ENCODE measurements at regions not wholly inside any gene's neighbourhood (a gene's known extent, or its start where the extent isn't known, plus 50 kb on each side); places are given as distances from the start of the nearest gene placed in this dataset.
A peak's percentile ranks its signal among the peaks of the same experiment; 100 is the strongest.

DNA sequence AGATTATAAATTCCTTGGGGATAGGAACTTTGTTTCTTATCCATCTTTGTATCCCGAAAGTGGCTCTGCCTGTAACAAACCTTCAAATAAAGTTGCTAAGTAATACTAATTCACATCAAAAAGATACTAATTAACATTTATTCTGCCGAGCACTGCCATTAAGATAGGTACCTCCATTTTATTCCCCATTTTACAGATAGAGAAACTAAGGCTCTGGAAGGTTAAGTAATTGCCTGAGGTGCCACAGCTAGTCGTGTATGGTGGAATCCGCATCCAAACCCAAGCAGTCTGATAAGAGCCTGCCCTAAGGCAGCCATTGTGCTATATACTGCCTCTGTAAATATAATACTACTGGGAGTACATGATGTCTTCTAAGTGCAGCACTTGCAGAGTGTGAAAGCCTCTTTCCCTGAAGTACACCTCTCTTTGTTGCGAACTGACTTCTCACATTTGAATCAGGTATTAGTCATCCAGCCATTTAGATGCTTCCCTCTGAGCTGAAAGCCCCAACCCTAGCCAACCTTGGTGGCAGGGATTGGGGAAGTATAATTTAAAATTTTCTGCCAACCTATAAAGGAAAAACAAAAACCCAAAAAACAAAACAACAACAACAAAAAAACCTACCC lies 78.5 kb upstream of the CHD2 start:
- in situ Hi-C loops (cut with MboI): no loop called here
- ATAC-seq: no peak
- FAIRE-seq: peak; percentile 52
- ChIA-PET RAD21 (ENCODE audit: unreplicated experiment) (interaction anchor here (0.9 to 4.9 kb wide), 9 partner anchors 9 to 84 kb away, joined by 3 to 52 read pairs (median 6); no protein-coding TSS in a partner anchor), CTCF (interaction anchor here (0.6 to 5.1 kb wide), 11 partner anchors 9 to 96 kb away, joined by 3 to 41 read pairs (median 4); no protein-coding TSS in a partner anchor), POLR2A (interaction anchor here (1.1 to 7.6 kb wide), 8 partner anchors 8 to 86 kb away, joined by 4 to 97 read pairs (median 8); no protein-coding TSS in a partner anchor), SMC1A (ENCODE audit: uncharacterized antibody, unreplicated experiment) (interaction anchor here (0.8 to 5.6 kb wide), 12 partner anchors 8 to 93 kb away, joined by 3 to 87 read pairs (median 6); no protein-coding TSS in a partner anchor)
- H3K27me3 ChIP-seq (replicated peaks in 1 of 2; ENCODE audit: control insufficient read depth in 2 of 2, insufficient read depth in 2 of 2, low read length in 1 of 2): no peaks in the 10 kb centered on the region
- H3K4me3 ChIP-seq: no peak overlapping the region
- H3K27ac ChIP-seq (ENCODE audit: control insufficient read depth, insufficient read depth): 0 out of 2 replicates have a peak overlapping the region, but pooled peaks have one; percentile 13
- TF ChIP-seq ZNF274 (IDR thresholded peaks at IDR 0.05; ENCODE audit: insufficient read depth, insufficient read length): no peak
- no peak for TF ChIP-seq HDAC2 (IDR thresholded peaks at IDR 0.05)
- TF ChIP-seq YBX1 (IDR thresholded peaks at IDR 0.05): no peak
- TF ChIP-seq RUNX3 (IDR thresholded peaks at IDR 0.05; ENCODE audit: low read length): no peak
- TF ChIP-seq BCL11A (IDR thresholded peaks at IDR 0.05; ENCODE audit: low read depth, low read length): no peak
- TF ChIP-seq, protein P1, sequence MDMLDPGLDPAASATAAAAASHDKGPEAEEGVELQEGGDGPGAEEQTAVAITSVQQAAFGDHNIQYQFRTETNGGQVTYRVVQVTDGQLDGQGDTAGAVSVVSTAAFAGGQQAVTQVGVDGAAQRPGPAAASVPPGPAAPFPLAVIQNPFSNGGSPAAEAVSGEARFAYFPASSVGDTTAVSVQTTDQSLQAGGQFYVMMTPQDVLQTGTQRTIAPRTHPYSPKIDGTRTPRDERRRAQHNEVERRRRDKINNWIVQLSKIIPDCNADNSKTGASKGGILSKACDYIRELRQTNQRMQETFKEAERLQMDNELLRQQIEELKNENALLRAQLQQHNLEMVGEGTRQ (IDR thresholded peaks at IDR 0.05; ENCODE audit: borderline replicate concordance, low read depth, low read length): no peak
- TF ChIP-seq RB1 (IDR thresholded peaks at IDR 0.05; ENCODE audit: borderline replicate concordance): no peak
- TF ChIP-seq, protein P2, sequence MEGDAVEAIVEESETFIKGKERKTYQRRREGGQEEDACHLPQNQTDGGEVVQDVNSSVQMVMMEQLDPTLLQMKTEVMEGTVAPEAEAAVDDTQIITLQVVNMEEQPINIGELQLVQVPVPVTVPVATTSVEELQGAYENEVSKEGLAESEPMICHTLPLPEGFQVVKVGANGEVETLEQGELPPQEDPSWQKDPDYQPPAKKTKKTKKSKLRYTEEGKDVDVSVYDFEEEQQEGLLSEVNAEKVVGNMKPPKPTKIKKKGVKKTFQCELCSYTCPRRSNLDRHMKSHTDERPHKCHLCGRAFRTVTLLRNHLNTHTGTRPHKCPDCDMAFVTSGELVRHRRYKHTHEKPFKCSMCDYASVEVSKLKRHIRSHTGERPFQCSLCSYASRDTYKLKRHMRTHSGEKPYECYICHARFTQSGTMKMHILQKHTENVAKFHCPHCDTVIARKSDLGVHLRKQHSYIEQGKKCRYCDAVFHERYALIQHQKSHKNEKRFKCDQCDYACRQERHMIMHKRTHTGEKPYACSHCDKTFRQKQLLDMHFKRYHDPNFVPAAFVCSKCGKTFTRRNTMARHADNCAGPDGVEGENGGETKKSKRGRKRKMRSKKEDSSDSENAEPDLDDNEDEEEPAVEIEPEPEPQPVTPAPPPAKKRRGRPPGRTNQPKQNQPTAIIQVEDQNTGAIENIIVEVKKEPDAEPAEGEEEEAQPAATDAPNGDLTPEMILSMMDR (IDR thresholded peaks at IDR 0.05 in 2 of 3, conservative IDR thresholded peaks at IDR 0.05 in 1 of 3; ENCODE audit: control insufficient read depth in 2 of 3, extremely low read depth in 1 of 3, insufficient read depth in 1 of 3, low read depth in 3 of 3, low read length in 3 of 3): no peak
- TF ChIP-seq, protein P3, sequence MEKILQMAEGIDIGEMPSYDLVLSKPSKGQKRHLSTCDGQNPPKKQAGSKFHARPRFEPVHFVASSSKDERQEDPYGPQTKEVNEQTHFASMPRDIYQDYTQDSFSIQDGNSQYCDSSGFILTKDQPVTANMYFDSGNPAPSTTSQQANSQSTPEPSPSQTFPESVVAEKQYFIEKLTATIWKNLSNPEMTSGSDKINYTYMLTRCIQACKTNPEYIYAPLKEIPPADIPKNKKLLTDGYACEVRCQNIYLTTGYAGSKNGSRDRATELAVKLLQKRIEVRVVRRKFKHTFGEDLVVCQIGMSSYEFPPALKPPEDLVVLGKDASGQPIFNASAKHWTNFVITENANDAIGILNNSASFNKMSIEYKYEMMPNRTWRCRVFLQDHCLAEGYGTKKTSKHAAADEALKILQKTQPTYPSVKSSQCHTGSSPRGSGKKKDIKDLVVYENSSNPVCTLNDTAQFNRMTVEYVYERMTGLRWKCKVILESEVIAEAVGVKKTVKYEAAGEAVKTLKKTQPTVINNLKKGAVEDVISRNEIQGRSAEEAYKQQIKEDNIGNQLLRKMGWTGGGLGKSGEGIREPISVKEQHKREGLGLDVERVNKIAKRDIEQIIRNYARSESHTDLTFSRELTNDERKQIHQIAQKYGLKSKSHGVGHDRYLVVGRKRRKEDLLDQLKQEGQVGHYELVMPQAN (conservative IDR thresholded peaks at IDR 0.05): no peak
- 79% methylated on average over 5 of the region's 5 CpGs for WGBS (ENCODE audit: insufficient coverage, insufficient replicate concordance, low lambda C conversion rate, missing lambda C conversion rate)
- no peaks in the 10 kb centered on the region for H3K36me3 ChIP-seq (ENCODE audit: control insufficient read depth in 2 of 2, insufficient read depth in 2 of 2, low read length in 1 of 2)
- peaks cover 28% of the 10 kb centered on the region for H3K4me1 ChIP-seq (ENCODE audit: control insufficient read depth, insufficient read depth, low read length)
- H3K9me3 ChIP-seq (replicated peaks; ENCODE audit: control insufficient read depth, insufficient read depth, low read length): no peaks in the 10 kb centered on the region
- BruUV-seq (replicated peaks): no TSS peak
- intact Hi-C loops (cut with micrococcal nuclease; ENCODE audit: unreplicated experiment): no loop called here
- no peak for DNase-seq (ENCODE audit: low read depth, low spot score)
- H4K20me1 ChIP-seq (ENCODE audit: control insufficient read depth, insufficient read depth): no peaks in the 10 kb centered on the region
- no peak overlapping the region; the same call in 1 of the 2 replicates for H3K9ac ChIP-seq (ENCODE audit: control insufficient read depth, insufficient read depth, low read length)
- H3K4me2 ChIP-seq (ENCODE audit: control insufficient read depth, insufficient read depth): no peak overlapping the region; the same call in 1 of the 2 replicates
- H2AFZ ChIP-seq (ENCODE audit: control insufficient read depth, low read depth, low read length): peak overlapping the region; percentile 74
- H3K79me2 ChIP-seq (ENCODE audit: control insufficient read depth, insufficient read depth, low read length): peaks cover 2% of the 10 kb centered on the region; the same call in 1 of the 2 replicates
